ENCODE measurements at regions not wholly inside any gene's neighbourhood (a gene's known extent, or its start where the extent isn't known, plus 50 kb on each side); places are given as distances from the start of the nearest gene placed in this dataset.

- no peak for TF ChIP-seq GATA2 (IDR thresholded peaks at IDR 0.05; ENCODE audit: low read depth, low read length)
- TF ChIP-seq GATA3 (IDR thresholded peaks at IDR 0.05; ENCODE audit: low read depth, low read length) = no peak
These were observed 202.9 kb downstream of the HS3ST3A1 start for GRCh38 chr17:13398853-13399252.
